ENCODE measurements at regions not wholly inside any gene's neighbourhood (a gene's known extent, or its start where the extent isn't known, plus 50 kb on each side); places are given as distances from the start of the nearest gene placed in this dataset.

DNA sequence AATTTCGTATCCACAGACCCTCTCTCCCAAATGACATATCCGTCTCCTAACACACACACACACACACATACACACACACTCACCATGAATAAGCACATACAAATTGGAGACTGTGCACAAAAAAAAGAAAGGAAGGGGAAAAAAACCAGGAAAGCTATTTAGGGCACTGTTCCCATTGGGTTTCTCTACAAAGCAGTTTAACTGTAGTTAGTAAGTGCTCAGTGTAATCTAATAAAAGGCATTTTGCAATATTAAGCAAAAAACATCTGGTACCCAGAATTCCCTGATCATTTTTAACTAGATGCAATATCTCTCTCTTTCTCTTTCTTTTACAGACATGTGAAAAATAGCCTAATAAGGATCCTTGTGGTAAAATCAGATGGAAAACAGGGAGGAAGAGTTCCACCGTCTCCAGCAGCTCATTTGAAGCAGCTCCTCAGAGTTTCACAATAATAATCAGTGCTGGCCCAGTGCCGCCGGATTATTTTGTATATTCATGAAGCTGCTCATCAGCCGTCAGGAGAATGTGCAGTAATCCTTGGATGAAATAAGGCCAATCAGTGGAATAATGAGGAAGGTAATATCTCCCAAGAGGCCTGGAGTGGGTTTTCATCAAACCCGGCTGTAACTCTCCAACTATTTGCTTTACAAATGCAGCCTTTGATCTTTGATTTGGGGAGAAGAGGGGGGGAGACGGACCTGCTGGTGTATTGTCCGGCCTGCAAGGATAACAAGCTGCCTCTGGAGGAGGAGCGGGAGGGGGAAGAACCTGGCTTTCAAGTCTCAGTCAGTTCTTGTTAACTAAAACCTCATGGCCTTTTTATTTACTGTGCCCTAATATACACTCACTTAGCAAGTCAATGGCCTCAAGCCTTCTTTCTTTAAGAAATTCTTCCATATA, 227.6 kb upstream of the SMIM21 start:
- DNase-seq = no peak
- Histone ChIP-seq H3K9me3 (no peaks in the 10 kb centered on the region), H3K27me3 (no peaks in the 10 kb centered on the region), H3K4me3 (ENCODE audit: low read depth, low read length) (no peak overlapping the region), H3K4me1 (no peaks in the 10 kb centered on the region), H3K36me3 (no peaks in the 10 kb centered on the region)
- TF ChIP-seq, protein P1, sequence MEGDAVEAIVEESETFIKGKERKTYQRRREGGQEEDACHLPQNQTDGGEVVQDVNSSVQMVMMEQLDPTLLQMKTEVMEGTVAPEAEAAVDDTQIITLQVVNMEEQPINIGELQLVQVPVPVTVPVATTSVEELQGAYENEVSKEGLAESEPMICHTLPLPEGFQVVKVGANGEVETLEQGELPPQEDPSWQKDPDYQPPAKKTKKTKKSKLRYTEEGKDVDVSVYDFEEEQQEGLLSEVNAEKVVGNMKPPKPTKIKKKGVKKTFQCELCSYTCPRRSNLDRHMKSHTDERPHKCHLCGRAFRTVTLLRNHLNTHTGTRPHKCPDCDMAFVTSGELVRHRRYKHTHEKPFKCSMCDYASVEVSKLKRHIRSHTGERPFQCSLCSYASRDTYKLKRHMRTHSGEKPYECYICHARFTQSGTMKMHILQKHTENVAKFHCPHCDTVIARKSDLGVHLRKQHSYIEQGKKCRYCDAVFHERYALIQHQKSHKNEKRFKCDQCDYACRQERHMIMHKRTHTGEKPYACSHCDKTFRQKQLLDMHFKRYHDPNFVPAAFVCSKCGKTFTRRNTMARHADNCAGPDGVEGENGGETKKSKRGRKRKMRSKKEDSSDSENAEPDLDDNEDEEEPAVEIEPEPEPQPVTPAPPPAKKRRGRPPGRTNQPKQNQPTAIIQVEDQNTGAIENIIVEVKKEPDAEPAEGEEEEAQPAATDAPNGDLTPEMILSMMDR (IDR thresholded peaks at IDR 0.05; ENCODE audit: low read depth, low read length) = no peak

DNA sequence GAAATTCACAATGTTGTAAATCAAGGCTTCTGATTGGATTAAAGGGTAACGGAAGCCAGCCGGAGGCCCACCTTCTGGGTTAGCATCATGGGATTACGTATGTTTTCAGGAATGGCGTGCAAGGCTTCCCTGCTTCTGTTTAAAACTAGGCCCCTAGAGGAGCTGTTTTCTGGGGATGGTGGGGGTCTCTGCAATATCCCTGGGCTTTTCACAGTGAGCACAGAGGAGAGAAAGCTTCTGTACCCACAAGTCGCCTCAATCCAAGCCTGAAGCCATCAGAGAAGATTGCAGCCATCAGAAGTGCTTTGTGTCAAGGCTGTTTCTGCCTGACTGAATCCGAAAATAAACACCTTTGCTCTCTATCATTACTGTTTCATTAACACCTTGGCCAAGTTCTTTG, 226.9 kb upstream of the SMIM21 start:
- H3K4me3 ChIP-seq (ENCODE audit: low read depth, low read length) = no peak overlapping the region
- no peaks in the 10 kb centered on the region for H3K27me3 ChIP-seq
- no peaks in the 10 kb centered on the region for H3K9me3 ChIP-seq
- no peaks in the 10 kb centered on the region for H3K4me1 ChIP-seq
- DNase-seq = no peak
- TF ChIP-seq, protein P1 (IDR thresholded peaks at IDR 0.05; ENCODE audit: low read depth, low read length) = no peak
- no peaks in the 10 kb centered on the region for H3K36me3 ChIP-seq

DNA sequence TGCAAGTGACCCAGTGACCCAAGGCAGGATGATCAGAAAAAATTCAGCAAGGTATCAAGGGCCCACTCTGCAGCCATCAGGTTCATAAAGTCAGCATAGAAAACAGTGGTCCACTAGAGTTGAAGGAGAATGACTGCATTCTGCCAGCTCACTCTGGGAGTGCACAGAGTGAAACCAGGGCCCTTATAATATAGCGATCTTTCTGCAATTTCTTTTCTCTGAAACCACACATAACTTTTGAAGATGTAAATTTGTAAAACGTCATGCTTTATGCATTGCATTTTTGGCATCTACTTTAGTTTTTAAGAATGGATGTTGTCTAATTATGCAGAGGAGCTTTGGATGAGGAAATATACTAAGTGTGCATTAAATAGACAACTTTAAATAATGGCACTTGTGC, 225.0 kb upstream of the SMIM21 start:
- TF ChIP-seq, protein P1 (IDR thresholded peaks at IDR 0.05; ENCODE audit: low read depth, low read length) = no peak
- DNase-seq = no peak
- Histone ChIP-seq H3K4me1 (no peaks in the 10 kb centered on the region), H3K27me3 (no peaks in the 10 kb centered on the region), H3K4me3 (ENCODE audit: low read depth, low read length) (no peak overlapping the region), H3K36me3 (no peaks in the 10 kb centered on the region), H3K9me3 (no peaks in the 10 kb centered on the region)

DNA sequence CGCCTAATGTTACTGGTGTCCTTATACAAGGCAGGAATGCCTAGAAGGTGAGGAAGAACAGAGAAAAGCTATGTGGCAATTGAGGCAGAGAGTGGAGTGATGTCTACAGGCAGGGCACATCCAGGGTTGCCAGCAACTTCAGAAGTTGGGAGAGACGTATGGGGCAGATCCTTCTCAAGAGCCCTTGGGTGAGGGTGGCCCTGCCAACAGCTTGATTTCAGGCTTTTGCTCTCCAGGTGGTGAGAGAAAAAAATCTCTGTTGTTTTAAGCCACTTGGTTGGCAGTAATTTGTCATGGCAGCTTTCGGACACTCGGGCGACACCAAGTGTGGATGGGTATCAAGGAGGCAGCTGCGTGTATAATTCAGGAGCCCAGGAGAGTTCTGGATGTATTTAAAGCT, 217.4 kb upstream of the SMIM21 start:
- H3K9me3 ChIP-seq = no peaks in the 10 kb centered on the region
- TF ChIP-seq, protein P1 (IDR thresholded peaks at IDR 0.05; ENCODE audit: low read depth, low read length) = no peak

DNA sequence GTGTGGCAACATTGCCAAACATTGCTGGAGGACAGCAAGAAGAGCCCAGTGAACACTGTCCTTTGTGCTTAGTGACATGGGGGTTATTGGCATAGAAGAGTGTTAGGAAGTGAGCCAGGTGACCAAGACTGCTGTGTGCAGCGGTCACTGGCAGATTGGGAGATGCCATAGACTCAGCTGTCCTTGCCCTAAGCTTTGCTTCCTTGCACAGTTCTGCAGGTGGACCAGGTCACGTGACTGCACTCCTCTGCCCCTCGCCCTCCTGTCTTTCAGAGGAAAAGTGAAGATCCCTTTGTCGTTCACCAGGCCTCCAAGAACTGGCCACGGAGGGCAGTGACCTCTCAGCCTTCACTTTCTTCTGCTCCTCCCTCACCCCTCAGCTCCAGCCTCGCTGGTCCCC, 215.6 kb upstream of the SMIM21 start:
- Histone ChIP-seq H3K27me3 (no peaks in the 10 kb centered on the region), H3K9me3 (no peaks in the 10 kb centered on the region), H3K36me3 (no peaks in the 10 kb centered on the region), H3K4me1 (no peaks in the 10 kb centered on the region), H3K4me3 (ENCODE audit: low read depth, low read length) (no peak overlapping the region)
- TF ChIP-seq, protein P1 (IDR thresholded peaks at IDR 0.05; ENCODE audit: low read depth, low read length) = no peak
- no peak for DNase-seq

More for the DNA sequence above, 217.4 kb upstream of the SMIM21 start:
- Histone ChIP-seq H3K4me3 (ENCODE audit: low read depth, low read length) (no peak overlapping the region), H3K4me1 (no peaks in the 10 kb centered on the region), H3K36me3 (no peaks in the 10 kb centered on the region), H3K27me3 (no peaks in the 10 kb centered on the region)
- DNase-seq = no peak

DNA sequence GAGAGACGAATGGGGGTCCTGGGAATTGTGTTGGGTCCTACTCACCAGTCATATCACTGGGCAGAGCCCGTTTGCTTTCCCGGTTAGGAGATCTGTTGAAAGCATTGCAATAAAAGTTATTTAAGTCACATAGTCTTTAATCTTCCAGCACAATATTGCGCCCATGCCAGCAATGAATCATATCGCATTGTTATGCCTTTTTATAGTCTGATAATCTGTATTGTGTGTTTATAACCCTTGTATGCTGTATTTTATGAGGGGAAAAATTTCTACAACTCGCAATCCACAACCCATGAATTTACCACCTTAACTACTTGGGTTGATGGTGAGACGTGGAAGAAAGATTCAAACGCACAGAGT, 211.9 kb upstream of the SMIM21 start:
- no peaks in the 10 kb centered on the region for H3K4me1 ChIP-seq
- H3K36me3 ChIP-seq = no peaks in the 10 kb centered on the region
- no peak overlapping the region for H3K4me3 ChIP-seq (ENCODE audit: low read depth, low read length)
- no peak for DNase-seq
- H3K9me3 ChIP-seq = no peaks in the 10 kb centered on the region
- H3K27me3 ChIP-seq = no peaks in the 10 kb centered on the region
- TF ChIP-seq, protein P1 (IDR thresholded peaks at IDR 0.05; ENCODE audit: low read depth, low read length) = no peak

Data from BE2C (cell line).